NCI-H345 treated with DMSO at 0.1 percent for 48 hours (cell line): ENCODE measurements at regions not wholly inside any gene's neighbourhood (a gene's known extent, or its start where the extent isn't known, plus 50 kb on each side); places are given as distances from the start of the nearest gene placed in this dataset.
"Not testable (repeated sequence)": the region's sequence is repeated elsewhere in the genome, so short reads cannot be mapped to it uniquely, and the experiment has no call there.

Experiments used
- DNase-seq: peaks from one replicate; lab custom pipeline; 2025; ENCODE audit not compliant: unreplicated experiment; lab: John Stamatoyannopoulos, UW

DNA sequence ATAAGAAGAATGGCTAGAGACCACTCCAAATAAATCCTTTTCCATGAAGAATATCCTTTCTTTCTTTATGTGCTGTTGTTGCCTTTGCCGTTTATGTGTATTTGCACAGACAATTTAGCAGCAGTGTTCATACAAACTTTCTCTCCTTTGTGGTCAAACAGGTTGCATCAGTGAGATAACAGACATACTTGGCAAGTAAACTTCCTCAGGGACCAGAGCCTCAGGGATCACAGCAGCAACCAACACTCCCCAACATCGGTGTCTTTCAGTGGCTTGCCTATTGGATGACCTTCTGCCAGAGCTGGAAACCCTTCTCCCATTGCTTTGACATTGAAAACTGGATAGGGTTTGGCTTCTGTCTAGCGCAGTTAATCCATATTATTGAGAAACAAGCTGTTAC lies 252.2 kb downstream of the BTG1 start:
- no peak for DNase-seq

DNA sequence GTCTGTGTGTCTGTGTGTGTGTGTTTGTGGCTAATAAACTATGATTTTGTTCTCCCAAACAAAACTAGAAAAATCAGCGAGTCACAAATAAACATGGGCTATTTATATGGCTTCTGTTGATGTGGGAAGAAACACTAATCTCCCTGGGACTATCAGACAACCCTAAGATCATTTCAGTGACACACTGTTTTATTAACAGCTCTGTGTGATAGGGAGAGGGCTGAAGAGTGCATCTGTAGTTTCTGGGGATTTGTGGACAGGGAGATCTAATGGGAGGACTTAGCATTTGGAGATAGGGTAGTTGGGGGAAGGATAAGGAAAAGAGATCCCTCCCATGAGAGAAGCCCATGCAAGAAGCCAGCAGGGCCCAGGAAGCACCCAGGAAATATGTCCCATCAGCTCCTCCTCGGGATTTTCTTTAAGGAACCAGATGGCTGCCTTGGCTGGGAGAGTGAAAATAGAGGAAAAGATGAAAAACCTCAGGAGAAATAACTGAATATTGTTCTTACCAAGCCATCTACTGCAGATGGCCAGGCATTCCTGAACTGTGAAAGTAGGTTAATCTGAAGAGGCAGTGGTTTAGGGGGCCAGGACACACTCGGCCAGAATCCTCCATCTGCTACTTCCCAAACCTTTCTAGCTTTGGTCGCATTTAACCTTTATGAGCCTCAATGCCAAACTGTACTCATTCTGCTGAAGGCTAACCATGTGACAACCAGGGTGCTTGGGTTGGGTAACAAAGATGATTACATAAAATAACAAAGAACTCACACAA lies 253.4 kb downstream of the BTG1 start:
- no peak for DNase-seq

DNA sequence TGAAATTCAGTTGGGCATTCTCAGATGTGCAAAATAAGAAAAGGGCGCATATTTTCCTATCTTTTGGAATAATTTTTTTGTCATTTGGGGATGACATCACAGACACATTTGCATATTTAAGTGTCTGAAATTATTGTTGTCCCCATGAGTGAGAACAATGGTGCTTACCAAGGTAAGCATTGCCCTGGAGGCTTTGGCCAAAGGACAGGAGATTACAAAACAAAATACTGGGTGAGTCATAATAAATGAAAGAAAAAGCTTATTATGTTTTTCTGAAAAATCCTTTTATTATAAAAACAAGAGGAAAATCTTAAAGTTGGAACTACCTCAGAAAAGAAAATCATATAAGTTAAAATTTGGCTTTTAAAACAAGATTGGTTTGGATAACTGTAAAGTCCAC lies 254.9 kb downstream of the BTG1 start:
- DNase-seq: no peak

DNA sequence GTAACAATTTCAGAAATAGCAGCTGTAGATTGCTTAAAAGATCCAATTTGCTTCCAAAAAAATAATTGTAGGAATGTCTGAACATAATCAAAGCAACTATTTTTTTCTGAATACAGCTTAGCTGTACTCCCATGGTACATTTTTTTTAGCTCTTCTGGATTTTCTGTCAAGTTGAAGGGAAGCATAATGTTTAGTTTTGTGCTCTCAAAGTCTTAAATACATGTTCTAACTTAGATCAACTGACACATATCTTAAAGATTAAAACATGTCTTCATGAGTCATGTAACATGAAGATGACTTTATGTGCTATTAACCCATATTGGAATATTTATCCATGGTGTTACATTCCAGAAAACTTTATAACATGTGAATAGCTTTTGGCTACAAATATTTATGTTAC lies 255.7 kb downstream of the BTG1 start:
- DNase-seq: no peak

DNA sequence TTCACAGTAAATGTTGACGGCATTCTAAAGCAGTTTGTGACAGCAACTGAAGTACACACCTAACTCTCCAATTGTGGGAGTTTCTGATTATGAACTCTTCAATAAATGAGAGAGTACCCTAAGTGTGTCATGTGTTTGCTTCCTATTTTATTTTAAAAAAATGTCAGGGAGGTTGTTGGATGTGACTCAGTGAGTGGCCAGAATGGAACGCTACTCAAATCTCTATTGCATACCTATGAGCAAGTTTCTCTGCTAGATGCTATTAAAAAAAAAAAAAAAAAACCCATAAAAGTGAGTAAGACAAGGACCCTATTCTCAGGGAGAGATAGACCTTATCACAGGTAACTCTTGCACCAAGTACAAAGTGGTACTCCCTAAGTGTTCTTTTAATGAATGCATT lies 256.6 kb downstream of the BTG1 start:
- no peak for DNase-seq

DNA sequence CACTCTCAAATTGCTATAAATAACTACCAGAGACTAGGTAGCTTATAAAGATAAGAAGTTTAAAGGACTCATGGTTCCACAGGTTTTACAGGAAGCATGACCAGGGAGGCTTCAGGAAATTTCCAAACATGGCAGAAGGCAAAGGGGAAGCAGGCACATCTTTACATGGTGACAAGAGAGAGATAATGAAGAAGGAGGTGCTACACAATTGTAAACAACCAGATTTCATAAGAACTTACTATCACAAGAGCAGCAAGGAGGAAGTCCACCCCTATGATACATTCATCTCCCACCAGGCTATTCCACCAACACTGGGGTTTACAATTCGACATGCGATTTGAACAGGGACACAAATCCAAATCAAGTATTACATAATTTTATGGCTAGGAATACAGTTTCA lies 257.7 kb downstream of the BTG1 start:
- no peak for DNase-seq

DNA sequence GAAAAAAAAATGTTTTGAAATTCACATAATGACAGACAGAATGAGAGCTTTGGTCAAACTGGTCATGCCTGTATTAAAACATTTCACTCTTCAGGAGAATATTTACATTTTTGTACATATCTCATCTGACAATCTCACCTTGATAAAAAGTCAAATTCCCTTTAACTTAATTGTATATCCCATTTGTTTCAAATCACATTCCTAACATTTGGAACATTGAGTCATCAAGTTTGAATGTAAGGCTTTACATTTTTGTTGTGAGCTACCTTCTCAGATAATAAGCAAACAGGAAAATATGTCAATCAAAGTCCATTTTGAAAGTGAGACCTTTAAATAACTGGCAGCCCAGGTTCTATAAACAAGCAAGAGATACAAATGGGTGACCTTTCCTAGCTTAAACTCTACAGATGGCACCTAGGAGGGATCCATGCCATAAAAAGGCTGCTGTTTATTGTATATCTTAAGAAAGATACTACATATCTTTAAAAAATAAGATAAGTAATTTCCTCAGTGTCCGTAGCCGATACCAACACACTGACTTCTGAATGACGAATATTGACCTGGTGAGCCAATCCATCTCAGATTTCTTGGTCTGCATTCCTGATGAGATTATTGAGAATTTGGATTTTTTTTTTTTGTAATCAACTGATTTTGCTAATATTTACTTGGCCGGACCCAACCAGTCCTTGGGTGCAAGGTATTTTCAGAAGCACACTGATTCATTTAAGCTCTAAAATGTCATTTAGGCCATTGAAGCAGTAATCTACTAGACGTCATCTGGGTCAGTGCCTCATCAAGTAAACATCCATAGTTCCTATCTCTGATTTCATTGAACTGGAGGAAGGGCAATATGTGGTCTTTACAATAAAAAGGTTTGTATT lies 259.6 kb downstream of the BTG1 start:
- DNase-seq: no peak

DNA sequence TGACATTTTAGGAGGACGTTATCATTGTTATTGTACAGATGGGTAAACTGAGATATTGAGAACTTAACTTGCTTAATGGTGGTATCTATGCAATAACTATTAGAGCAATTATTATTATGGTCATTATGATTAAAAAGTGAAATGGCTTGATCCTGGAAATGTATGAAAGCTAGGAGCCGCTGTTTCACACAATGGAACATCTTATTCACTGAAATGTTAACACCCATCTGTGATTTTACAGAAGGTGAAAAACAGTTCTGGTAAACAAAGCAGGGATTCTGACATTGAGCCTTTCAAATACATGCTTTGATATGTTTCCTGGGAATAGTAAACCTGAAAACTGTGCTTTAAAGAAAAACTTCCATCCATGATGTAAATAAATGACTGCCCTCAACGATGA lies 261.4 kb downstream of the BTG1 start:
- no peak for DNase-seq

DNA sequence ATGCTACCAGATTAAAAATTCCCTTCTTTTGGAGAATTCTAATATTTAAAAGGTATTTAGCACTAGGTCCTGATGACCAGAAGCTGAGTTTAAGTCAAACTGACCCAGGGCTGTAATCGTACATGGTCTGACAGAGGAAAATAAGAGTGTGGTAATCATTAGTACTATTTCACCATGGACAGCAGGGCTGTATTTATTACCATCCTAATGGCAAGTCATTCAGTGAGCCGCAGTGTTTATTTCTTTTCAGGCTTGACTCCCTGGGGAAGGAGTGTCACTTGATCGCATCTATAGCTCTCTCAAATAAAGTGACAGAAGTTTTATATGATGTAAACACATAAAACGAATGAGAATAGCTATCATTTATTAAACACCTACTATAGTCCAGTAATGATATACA lies 261.8 kb downstream of the BTG1 start:
- DNase-seq: no peak

DNA sequence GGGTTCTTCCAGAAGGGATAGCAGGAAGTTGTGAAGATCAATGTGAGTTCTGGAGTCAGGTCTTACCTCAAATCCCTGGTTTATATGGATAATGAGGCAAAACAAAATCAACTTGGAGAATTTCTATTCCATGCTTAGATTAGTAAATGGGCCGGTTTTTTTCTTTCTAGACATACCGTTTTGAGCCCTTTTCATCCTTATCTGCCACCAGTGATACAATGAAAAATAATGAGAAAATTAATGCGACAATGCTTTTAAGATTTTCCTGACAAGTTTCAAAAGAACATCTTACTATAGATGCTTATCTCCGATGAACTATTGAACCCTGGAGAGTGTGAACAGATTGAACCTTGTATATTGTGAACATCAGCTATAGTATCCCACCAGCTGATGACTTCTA lies 262.7 kb downstream of the BTG1 start:
- no peak for DNase-seq

DNA sequence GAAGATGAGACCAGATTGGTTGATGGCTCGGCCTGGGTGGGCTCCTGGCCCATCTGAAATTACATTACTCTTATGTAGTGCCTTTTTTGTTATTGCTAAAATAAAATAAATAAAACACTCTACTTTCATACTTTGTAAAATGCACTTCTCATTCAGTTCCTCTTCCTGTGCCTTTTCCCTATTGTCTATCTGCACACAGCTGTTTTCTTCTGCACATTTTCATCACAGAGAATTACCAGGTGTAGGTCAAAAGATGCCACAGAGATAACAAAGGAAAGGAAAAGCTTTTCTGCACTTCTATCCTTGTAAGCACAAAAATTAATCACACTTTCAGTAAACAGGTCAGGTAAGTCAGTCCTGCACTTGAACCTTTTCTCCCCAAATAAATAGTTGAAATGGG lies 265.1 kb downstream of the BTG1 start:
- DNase-seq: no peak

DNA sequence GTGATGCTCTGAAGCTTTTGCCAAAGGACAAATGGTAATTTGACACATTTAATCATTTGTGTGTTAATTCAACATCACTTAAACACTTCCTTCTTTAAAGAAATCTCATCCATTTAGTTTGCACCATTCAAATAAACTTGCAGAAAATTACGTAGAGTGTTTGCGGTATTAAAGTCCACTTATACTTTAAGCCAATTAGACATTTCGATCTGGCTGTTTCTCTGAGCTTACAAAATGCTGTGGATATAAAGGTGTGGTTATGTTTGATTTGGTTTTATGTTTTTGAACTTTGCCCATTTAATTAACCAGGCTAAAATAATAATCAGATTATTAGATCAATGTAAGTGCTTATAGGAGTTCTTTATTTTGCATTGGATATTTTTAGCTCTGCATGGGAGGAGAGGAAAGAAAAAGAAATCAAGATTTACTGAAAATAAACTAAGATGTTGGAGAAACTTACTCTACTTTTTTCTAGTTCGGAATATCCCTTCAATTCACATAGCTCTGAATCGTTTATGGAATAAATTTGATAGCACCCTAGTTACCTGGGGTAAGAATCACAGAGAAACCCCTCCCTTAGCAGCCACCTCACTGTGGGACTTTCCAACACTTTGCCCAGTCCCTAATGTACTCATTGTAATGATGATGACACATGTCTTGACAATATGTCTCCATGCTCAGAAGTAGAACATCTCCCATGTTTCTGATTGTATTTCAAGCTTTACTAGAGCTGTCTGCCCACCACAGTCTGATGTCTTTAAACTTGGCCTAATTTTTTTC lies 268.0 kb downstream of the BTG1 start:
- DNase-seq: no peak

DNA sequence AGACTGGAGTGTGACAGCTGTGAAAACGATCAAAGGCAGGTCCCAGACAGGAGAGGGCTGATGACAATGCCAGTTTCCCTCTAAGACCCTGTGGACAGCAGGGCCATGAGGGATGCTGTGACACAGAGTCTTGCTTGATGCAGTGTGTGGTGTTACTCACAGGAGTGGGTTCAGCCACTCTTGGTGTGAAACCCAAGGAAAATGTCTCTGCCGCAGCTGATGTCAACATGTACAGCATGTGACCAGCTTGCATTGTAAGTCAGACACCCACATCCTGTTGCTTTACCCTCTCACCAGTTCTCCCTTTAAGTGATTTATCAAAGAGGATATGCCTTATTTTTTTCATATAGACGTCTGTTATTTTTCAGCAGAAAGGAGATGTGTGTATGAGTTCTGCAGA lies 268.6 kb downstream of the BTG1 start:
- peak; percentile 34 for DNase-seq

DNA sequence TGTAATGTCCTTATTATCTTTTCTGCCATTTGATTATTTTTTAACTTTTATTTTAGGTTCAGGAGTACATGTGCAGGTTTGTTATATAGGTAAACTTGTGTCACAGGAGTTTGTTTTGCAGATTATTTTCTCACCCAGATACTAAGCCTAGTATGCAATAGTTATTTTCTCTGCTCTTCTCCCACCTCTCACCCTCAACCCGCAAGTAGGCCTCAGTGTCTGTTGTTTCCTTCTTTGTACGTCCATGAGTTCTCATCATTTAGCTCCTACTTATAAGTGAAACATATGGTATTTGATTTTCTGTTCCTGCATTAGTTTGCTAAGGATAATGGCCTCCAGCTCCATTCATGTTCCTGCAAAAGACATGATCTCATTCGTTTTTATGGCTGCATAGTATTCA lies 270.0 kb downstream of the BTG1 start:
- not testable (repeated sequence) for DNase-seq

DNA sequence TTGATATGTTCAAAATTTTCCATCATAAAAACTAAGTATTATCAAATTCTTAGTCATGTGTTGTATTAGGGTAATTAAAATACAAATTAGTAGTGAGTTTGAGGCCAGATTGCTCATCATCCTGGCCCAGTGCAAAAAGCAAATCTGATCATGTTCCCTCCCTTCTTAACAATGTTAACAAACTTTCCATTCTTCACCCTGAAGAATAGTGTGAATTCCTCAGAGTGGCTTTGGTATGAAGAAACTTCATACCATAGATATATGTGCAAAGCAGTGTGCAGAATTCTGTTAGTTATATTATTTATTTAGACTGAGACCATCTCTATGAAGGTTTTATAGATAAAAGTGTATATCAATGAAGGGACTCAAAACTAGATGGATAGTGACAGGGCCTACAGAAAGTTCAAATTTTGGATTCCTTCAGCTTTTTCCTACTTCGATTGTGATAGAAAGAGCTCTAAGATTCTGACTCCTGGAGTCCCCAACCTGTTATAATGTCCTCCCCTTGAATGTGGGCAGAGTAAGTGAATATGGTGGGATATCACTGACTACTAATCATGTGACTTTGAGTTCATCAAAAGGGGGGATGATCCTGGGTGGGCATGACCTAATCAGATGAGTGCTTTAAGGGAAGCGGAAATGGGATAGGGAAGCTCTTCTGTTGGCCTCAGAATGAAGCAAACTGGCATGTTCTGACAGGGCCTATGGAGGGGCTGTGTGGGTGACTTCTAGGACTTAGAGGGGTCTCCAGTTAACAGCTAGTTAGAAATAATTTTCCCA lies 271.4 kb downstream of the BTG1 start:
- DNase-seq: no peak

DNA sequence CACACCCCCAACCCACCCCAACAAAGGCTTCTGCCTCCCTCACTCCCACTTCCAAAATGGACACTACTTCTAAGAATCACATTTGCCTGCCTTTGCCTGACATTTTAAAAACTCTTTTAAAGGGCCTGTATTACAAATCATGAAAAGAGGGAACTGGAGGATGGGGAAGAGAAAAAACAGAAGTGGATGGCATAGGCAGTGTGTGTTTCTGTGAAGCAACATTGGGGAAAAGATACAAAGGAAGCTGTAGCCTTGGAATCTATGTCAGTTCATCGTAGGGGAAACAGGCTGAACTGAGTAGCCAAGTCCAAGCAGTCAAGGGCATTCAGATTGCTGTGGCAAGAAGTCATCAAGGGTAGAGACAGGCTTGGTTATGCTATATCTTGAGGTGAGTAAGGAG lies 273.9 kb downstream of the BTG1 start:
- DNase-seq: no peak

DNA sequence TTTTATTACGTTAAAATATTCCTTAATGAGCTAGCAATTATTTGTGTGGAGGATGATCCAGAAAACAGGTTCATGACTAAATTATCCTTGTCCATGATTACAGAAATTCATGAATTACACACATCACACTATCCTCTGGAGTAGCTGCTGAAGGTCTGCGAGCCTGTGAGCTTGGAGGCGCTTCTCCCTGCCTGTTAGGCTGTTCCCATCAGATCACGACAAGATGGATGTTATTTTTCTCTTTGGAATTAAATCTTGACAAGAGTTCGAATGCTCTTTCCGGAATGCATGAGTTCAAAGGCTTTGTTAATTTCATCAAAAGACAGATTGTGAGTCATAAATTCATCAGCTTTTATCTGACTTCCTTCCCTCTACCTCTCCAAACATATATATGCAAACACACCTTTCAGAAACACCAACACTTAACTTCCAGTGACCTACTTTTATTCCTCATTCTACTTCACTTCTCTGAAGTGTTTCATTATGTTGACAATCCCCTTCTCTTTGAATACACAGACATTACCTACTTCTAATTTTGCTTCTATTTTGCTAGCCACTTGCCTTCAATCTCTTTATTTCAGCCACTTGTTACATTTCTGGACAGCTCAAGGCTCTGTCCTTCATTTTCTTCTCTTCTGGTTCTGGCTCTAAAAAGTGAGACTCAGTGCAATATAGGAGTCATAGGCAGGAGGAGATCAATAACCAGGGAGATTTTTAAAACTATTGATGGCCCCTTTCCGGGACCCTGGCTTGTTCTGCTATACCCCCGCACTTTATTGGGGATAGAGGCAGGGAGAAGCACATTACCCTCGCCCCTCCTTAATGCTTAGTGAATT lies 274.6 kb downstream of the BTG1 start:
- peak; percentile 47 for DNase-seq

DNA sequence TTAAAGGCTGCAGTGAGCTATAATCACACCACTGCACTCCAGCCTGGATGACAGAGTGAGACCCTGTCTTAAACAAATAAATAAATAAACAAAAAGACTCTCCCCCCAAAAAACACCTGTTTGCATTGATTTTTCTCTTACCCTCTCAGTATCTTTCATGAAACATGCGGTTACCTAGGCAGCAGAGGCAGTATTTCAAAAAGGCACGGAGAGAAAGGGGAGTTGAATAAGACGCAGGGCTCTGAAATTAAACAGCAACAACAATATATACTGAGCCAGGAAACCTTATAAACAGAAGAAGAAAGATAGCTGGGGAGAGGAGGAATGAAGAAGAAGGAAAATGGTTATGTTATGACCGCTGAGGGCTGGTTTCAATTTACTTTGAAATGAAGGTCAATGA lies 277.6 kb downstream of the BTG1 start:
- DNase-seq: no peak

DNA sequence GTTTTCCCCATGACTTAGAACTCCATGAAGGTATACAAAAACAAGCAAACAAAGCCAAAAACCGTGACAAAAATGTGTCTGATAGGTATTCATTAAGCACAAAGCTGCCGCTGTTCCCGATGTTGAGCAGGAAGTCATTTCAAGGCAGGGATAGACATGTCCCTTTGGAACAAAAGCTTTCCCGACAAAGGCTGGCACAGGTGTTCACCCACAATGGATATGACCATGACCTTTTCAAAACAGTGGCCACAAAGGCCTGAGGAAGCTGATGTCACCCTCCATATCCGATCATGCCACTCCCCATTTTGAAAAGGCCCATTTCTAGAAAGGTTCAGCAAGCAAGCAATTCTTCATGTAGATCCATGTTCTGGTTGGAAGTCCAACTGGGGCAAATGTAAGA lies 279.1 kb downstream of the BTG1 start:
- DNase-seq: peak; percentile 87

DNA sequence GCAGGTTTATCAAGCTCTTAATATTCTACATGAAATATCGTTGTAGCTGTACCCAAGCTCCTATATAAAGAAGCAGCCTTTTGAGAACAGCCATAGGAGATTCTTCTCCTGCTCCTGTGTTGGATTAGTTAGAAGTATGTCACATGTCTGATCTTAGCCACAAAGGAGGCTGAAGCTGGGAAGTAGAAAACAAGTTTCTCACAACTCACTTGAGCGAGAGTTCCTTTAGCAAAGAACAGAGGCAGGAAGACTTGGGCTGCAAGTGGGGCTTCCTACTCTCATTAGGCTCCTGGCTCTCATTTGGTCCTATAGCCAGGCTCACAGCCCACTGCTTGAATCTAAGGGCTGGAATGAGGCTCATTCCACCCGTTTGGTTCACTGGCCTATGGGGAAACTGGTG lies 281.9 kb downstream of the BTG1 start:
- no peak for DNase-seq
